HCT116 (cell line): ENCODE measurements at regions not wholly inside any gene's neighbourhood (a gene's known extent, or its start where the extent isn't known, plus 50 kb on each side); places are given as distances from the start of the nearest gene placed in this dataset.

Experiments used
- ATAC-seq: fragments of 200-7000 bp; cut with Tn5 transposase; 2 replicates; pipeline ENCODE4 v1.9.1; 2020; ENCODE audit warnings: mild to moderate bottlenecking, moderate library complexity
- BruUV-seq: library from RNA; stranded (reverse); fragments of 400-500 nt; replicated peaks from 2 replicates; lab custom pipeline; 2021; lab: Mats Ljungman, UMichigan
- CTCF ChIA-PET: fragments of 300-600 bp; sonication (Branson Sonifier 250); formaldehyde crosslinking; loops from one replicate; lab custom pipeline; 2021; ENCODE audit warnings: antibody characterized with exemption; lab: Charles Lee
- POLR2A ChIA-PET: fragments of 300-600, 350-600 bp; sonication (Branson Sonifier 250); formaldehyde crosslinking; loops from one replicate; lab custom pipeline; 2021; ENCODE audit warnings: antibody characterized with exemption; lab: Charles Lee
- RAD21 ChIA-PET, 2 experiments: fragments of 300-600 bp; sonication (Branson Sonifier 250); formaldehyde crosslinking; loops; one replicate each; lab custom pipeline; 2023; ENCODE audit warnings: low total read pairs in 2 of 2; ENCODE audit not compliant: uncharacterized antibody in 2 of 2, unreplicated experiment in 2 of 2, low non-redundant PET in 1 of 2; lab: Charles Lee
- DNase-seq: peaks from one replicate; pipeline ENCODE4 v3.0.0-alpha.2; 2010; ENCODE audit warnings: low read depth, low spot score
- H2AFZ ChIP-seq: fragments of 200-600 bp; shearing (Covaris generic), sonication (generic); 2 replicates; pipeline ENCODE4 v1.6.1; 2017; ENCODE audit warnings: low read depth, mixed run types, mixed read lengths, antibody characterized with exemption, low read length; ENCODE audit not compliant: poor library complexity, severe bottlenecking
- H3K27ac ChIP-seq: 2 replicates; pipeline ENCODE4 v1.5.1; 2012; ENCODE audit warnings: low read depth, low read length
- H3K27me3 ChIP-seq: fragments of 200-600 bp; sonication (generic); 2 replicates; pipeline ENCODE4 v1.6.1; 2016; ENCODE audit warnings: mixed run types, low read length, mixed read lengths; ENCODE audit not compliant: insufficient read depth
- H3K36me3 ChIP-seq, 2 experiments: fragments of 200-500 bp in 1 of 2; fragments of 200-600 bp in 1 of 2; sonication (Bioruptor generic) in 1 of 2; sonication (generic) in 1 of 2; 2 replicates each; pipeline versions ENCODE4 v1.5.1 to v1.6.1; 2014 to 2016; ENCODE audit warnings: low read length in 2 of 2, inconsistent platforms in 1 of 2, mixed read lengths in 1 of 2, mixed run types in 1 of 2; ENCODE audit not compliant: insufficient read depth in 2 of 2, control insufficient read depth in 1 of 2
- H3K4me1 ChIP-seq, 2 experiments: fragments of 200-600 bp in 1 of 2; sonication (generic) in 1 of 2; 2 replicates each; pipeline versions ENCODE4 v1.5.1 to v1.6.1; 2012 to 2017; ENCODE audit warnings: low read length in 2 of 2, inconsistent platforms in 1 of 2, mild to moderate bottlenecking in 1 of 2, mixed read lengths in 1 of 2, mixed run types in 1 of 2, moderate library complexity in 1 of 2; ENCODE audit not compliant: insufficient read depth in 2 of 2, control insufficient read depth in 1 of 2
- H3K4me2 ChIP-seq: fragments of 200-600 bp; sonication (generic); 2 replicates; pipeline ENCODE4 v1.6.1; 2017; ENCODE audit warnings: mixed run types, low read length, mixed read lengths
- H3K4me3 ChIP-seq, 2 experiments: fragments of 200-600 bp in 1 of 2; sonication (generic) in 1 of 2; replicated peaks in 1 of 2; 2 replicates each; pipeline ENCODE4 v1.5.1; 2011 to 2016; ENCODE audit warnings: low read length in 2 of 2, control low read depth in 1 of 2, low read depth in 1 of 2, mild to moderate bottlenecking in 1 of 2, mixed read lengths in 1 of 2, mixed run types in 1 of 2
- H3K79me2 ChIP-seq: fragments of 200-600 bp; sonication (generic); 2 replicates; pipeline ENCODE4 v1.6.1; 2017; ENCODE audit warnings: mild to moderate bottlenecking, mixed run types, low read length, moderate library complexity, mixed read lengths; ENCODE audit not compliant: insufficient read depth
- H3K9ac ChIP-seq: fragments of 200-600 bp; sonication (generic); 2 replicates; pipeline ENCODE4 v1.6.1; 2016; ENCODE audit warnings: low read length, mixed read lengths
- H3K9me2 ChIP-seq: fragments of 200-600 bp; sonication (generic), shearing (Covaris generic); 2 replicates; pipeline ENCODE4 v1.6.1; 2017; ENCODE audit warnings: mixed run types, mild to moderate bottlenecking, moderate library complexity; ENCODE audit not compliant: insufficient read depth
- H3K9me3 ChIP-seq, 2 experiments: fragments of 200-500 bp in 1 of 2; fragments of 200-600 bp in 1 of 2; sonication (Bioruptor generic) in 1 of 2; sonication (generic) in 1 of 2; 2 replicates each; pipeline ENCODE4 v1.6.1; 2014 to 2017; ENCODE audit warnings: low read length in 2 of 2, mixed read lengths in 2 of 2, inconsistent platforms in 1 of 2, low read depth in 1 of 2, mild to moderate bottlenecking in 1 of 2, mixed run types in 1 of 2, moderate library complexity in 1 of 2; ENCODE audit not compliant: control insufficient read depth in 1 of 2, insufficient read depth in 1 of 2
- H4K20me1 ChIP-seq: fragments of 200-600 bp; sonication (generic), shearing (Covaris generic); 2 replicates; pipeline ENCODE4 v1.6.1; 2017; ENCODE audit warnings: mixed run types, mild to moderate bottlenecking, moderate library complexity; ENCODE audit not compliant: insufficient read depth
- CBX3 ChIP-seq: IDR thresholded peaks from 2 replicates; pipeline ENCODE4 v1.6.1; 2012; ENCODE audit warnings: low read depth
- CEBPB ChIP-seq: IDR thresholded peaks from 2 replicates; pipeline ENCODE4 v1.6.1; 2012; ENCODE audit warnings: low read depth
- EZH2 ChIP-seq: fragments of 200-600 bp; sonication (generic); IDR thresholded peaks from 2 replicates; pipeline ENCODE4 v1.6.1; 2017; ENCODE audit warnings: antibody characterized with exemption, mixed run types
- EZH2phosphoT487 ChIP-seq: fragments of 200-600 bp; IDR thresholded peaks from 2 replicates; pipeline ENCODE4 v1.6.1; 2018; ENCODE audit warnings: antibody characterized with exemption, borderline replicate concordance
- FOSL1 ChIP-seq: IDR thresholded peaks from 2 replicates; pipeline ENCODE4 v1.6.1; 2012; ENCODE audit warnings: low read depth
- JUND ChIP-seq: IDR thresholded peaks from 2 replicates; pipeline ENCODE4 v1.6.1; 2012
- POLR2A ChIP-seq: IDR thresholded peaks from 2 replicates; pipeline ENCODE4 v1.7.0; 2011; ENCODE audit warnings: borderline replicate concordance; ENCODE audit not compliant: insufficient read depth, insufficient read length; ENCODE audit errors: extremely low read depth
- POLR2AphosphoS5 ChIP-seq: IDR thresholded peaks from 2 replicates; pipeline ENCODE4 v1.6.1; 2011; ENCODE audit warnings: mild to moderate bottlenecking, low read depth, low read length, moderate library complexity
- RAD21 ChIP-seq: IDR thresholded peaks from 2 replicates; pipeline ENCODE4 v1.6.1; 2012; ENCODE audit warnings: low read depth, mild to moderate bottlenecking
- SIN3A ChIP-seq: IDR thresholded peaks from 2 replicates; pipeline ENCODE4 v1.6.1; 2012; ENCODE audit warnings: low read depth
- SP1 ChIP-seq: IDR thresholded peaks from 2 replicates; pipeline ENCODE4 v1.6.1; 2012; ENCODE audit warnings: low read depth
- SRF ChIP-seq: IDR thresholded peaks from 2 replicates; pipeline ENCODE4 v1.6.1; 2012; ENCODE audit warnings: low read depth
- YY1 ChIP-seq: IDR thresholded peaks from 2 replicates; pipeline ENCODE4 v1.6.1; 2011; ENCODE audit warnings: low read length, low read depth, moderate library complexity, mild to moderate bottlenecking; ENCODE audit not compliant: insufficient replicate concordance; ENCODE audit errors: extremely low read depth
- intact Hi-C: fragments of 100-400 bp; cut with micrococcal nuclease; formaldehyde crosslinking; loops from 2 replicates; pipeline ENCODE4 v1.10.0; 2022
- TF ChIP-seq, protein P1 (sequence below): IDR thresholded peaks from 2 replicates; pipeline ENCODE4 v1.6.1; 2012
- TF ChIP-seq, protein P2 (sequence below), 3 experiments: fragments of 200-600 bp in 1 of 3; sonication (generic) in 1 of 3; IDR thresholded peaks in 2 of 3; conservative IDR thresholded peaks in 1 of 3; 2 replicates each; pipeline ENCODE4 v1.5.1; 2012 to 2017; ENCODE audit warnings: low read depth in 2 of 3, low read length in 2 of 3, antibody characterized with exemption in 1 of 3, borderline replicate concordance in 1 of 3, control low read depth in 1 of 3, mild to moderate bottlenecking in 1 of 3, mixed read lengths in 1 of 3, mixed run types in 1 of 3, moderate library complexity in 1 of 3; ENCODE audit not compliant: insufficient read depth in 1 of 3
- TF ChIP-seq, protein P3 (sequence below): IDR thresholded peaks from 2 replicates; pipeline ENCODE4 v1.6.1; 2012; ENCODE audit warnings: low read depth

DNA sequence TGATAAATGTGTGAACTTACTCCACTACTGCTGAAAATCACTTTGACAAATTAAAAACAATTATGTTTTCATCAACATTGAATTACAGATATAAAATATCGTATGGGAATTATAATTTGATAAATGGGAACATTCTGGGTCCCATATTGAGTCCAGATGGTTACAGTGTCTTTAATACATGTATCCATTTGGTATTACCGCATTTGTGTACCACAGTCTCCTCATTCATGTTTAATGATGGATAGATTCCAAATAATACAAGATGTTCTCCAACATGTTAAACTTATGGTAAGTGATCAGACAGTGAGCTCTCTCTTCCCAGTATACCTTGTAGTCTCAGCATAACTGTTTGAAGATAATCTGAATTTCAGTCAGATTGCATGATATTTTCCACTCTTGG lies 1706.8 kb upstream of the PCDH7 start:
- H3K9me2 ChIP-seq = no peaks in the 10 kb centered on the region
- no peaks in the 10 kb centered on the region for H4K20me1 ChIP-seq
- H3K9ac ChIP-seq = no peak overlapping the region
- intact Hi-C loops = no loop called here
- ChIA-PET CTCF (no interaction called here), RAD21 (no interaction called here), POLR2A (no interaction called here)
- no peak overlapping the region for H2AFZ ChIP-seq
- no peaks in the 10 kb centered on the region for H3K9me3 ChIP-seq
- no peaks in the 10 kb centered on the region for H3K36me3 ChIP-seq
- DNase-seq (no peak), ATAC-seq (no peak)
- no TSS peak for BruUV-seq
- no peaks in the 10 kb centered on the region for H3K27me3 ChIP-seq
- TF ChIP-seq EZH2 (no peak), POLR2A (no peak), YY1 (no peak), SP1 (no peak)
- no peak overlapping the region for H3K4me3 ChIP-seq
- no peak overlapping the region for H3K27ac ChIP-seq
- no peak overlapping the region for H3K4me2 ChIP-seq
- no peaks in the 10 kb centered on the region for H3K4me1 ChIP-seq
- H3K79me2 ChIP-seq = no peaks in the 10 kb centered on the region

DNA sequence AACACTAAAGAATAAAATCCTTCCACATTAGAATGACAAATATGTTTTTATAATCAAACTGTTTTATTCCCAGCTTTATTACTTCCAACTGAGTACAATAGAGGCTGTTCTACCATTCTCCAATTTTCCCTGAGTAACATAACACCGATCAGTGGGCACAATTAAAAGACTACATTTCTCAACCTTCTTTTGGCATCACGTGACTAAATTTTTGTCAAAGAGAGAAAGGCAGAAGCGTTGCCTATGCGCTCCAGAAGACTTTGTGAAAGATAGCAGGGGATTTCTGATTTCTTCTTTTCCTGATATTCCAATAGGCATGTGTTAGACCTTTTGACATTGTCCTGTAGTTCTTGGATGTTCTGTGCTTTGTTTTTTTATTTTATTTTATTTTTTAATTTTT lies 1705.6 kb upstream of the PCDH7 start:
- ChIA-PET CTCF (no interaction called here), RAD21 (no interaction called here), POLR2A (no interaction called here)
- Histone ChIP-seq H3K27me3 (no peaks in the 10 kb centered on the region), H3K79me2 (no peaks in the 10 kb centered on the region), H4K20me1 (no peaks in the 10 kb centered on the region), H2AFZ (no peak overlapping the region), H3K9ac (no peak overlapping the region), H3K9me2 (no peaks in the 10 kb centered on the region), H3K4me3 (no peak overlapping the region), H3K4me1 (no peaks in the 10 kb centered on the region), H3K9me3 (no peaks in the 10 kb centered on the region), H3K36me3 (no peaks in the 10 kb centered on the region), H3K27ac (no peak overlapping the region), H3K4me2 (no peak overlapping the region)
- intact Hi-C loops = no loop called here
- DNase-seq (no peak), ATAC-seq (no peak)
- BruUV-seq = no TSS peak
- TF ChIP-seq EZH2phosphoT487 = no peak
- TF ChIP-seq JUND = no peak
- TF ChIP-seq, protein P1, sequence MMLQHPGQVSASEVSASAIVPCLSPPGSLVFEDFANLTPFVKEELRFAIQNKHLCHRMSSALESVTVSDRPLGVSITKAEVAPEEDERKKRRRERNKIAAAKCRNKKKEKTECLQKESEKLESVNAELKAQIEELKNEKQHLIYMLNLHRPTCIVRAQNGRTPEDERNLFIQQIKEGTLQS = no peak
- no peak for TF ChIP-seq EZH2
- TF ChIP-seq, protein P2, sequence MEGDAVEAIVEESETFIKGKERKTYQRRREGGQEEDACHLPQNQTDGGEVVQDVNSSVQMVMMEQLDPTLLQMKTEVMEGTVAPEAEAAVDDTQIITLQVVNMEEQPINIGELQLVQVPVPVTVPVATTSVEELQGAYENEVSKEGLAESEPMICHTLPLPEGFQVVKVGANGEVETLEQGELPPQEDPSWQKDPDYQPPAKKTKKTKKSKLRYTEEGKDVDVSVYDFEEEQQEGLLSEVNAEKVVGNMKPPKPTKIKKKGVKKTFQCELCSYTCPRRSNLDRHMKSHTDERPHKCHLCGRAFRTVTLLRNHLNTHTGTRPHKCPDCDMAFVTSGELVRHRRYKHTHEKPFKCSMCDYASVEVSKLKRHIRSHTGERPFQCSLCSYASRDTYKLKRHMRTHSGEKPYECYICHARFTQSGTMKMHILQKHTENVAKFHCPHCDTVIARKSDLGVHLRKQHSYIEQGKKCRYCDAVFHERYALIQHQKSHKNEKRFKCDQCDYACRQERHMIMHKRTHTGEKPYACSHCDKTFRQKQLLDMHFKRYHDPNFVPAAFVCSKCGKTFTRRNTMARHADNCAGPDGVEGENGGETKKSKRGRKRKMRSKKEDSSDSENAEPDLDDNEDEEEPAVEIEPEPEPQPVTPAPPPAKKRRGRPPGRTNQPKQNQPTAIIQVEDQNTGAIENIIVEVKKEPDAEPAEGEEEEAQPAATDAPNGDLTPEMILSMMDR (IDR thresholded peaks at IDR 0.05 in 2 of 3, conservative IDR thresholded peaks at IDR 0.05 in 1 of 3; ENCODE audit: borderline replicate concordance in 1 of 3, insufficient read depth in 1 of 3, low read depth in 2 of 3, low read length in 2 of 3) = no peak
- no peak for TF ChIP-seq SIN3A
- no peak for TF ChIP-seq CBX3
- TF ChIP-seq POLR2A = no peak
- TF ChIP-seq CEBPB = no peak
- no peak for TF ChIP-seq POLR2AphosphoS5
- TF ChIP-seq SRF = no peak
- TF ChIP-seq, protein P3, sequence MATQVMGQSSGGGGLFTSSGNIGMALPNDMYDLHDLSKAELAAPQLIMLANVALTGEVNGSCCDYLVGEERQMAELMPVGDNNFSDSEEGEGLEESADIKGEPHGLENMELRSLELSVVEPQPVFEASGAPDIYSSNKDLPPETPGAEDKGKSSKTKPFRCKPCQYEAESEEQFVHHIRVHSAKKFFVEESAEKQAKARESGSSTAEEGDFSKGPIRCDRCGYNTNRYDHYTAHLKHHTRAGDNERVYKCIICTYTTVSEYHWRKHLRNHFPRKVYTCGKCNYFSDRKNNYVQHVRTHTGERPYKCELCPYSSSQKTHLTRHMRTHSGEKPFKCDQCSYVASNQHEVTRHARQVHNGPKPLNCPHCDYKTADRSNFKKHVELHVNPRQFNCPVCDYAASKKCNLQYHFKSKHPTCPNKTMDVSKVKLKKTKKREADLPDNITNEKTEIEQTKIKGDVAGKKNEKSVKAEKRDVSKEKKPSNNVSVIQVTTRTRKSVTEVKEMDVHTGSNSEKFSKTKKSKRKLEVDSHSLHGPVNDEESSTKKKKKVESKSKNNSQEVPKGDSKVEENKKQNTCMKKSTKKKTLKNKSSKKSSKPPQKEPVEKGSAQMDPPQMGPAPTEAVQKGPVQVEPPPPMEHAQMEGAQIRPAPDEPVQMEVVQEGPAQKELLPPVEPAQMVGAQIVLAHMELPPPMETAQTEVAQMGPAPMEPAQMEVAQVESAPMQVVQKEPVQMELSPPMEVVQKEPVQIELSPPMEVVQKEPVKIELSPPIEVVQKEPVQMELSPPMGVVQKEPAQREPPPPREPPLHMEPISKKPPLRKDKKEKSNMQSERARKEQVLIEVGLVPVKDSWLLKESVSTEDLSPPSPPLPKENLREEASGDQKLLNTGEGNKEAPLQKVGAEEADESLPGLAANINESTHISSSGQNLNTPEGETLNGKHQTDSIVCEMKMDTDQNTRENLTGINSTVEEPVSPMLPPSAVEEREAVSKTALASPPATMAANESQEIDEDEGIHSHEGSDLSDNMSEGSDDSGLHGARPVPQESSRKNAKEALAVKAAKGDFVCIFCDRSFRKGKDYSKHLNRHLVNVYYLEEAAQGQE = no peak
- no peak for TF ChIP-seq FOSL1
- no peak for TF ChIP-seq RAD21
